A549 (cell line): ENCODE measurements at regions not wholly inside any gene's neighbourhood (a gene's known extent, or its start where the extent isn't known, plus 50 kb on each side); places are given as distances from the start of the nearest gene placed in this dataset.

ENCODE experiments used
- CTCF ChIP-seq: fragments of >200 bp; sonication (Bioruptor Twin); formaldehyde crosslinking; IDR thresholded peaks from 3 replicates; pipeline ENCODE4 v1.5.1; 2016
- EP300 ChIP-seq, 2 experiments: fragments of >200 bp; sonication (Bioruptor Twin); formaldehyde crosslinking; IDR thresholded peaks; 2 replicates in 1 of 2; 3 replicates in 1 of 2; pipeline ENCODE4 v1.6.1; 2016 to 2017
- GATA3 ChIP-seq: IDR thresholded peaks from 2 replicates; pipeline ENCODE4 v1.6.1; 2012; ENCODE audit warnings: borderline replicate concordance
- JUNB ChIP-seq: fragments of >200 bp; sonication (Bioruptor Twin); formaldehyde crosslinking; IDR thresholded peaks from 2 replicates; pipeline ENCODE4 v1.6.1; 2016
- SMC3 ChIP-seq: fragments of >200 bp; sonication (Bioruptor Twin); formaldehyde crosslinking; IDR thresholded peaks from 3 replicates; pipeline ENCODE4 v1.6.1; 2018; ENCODE audit warnings: inconsistent platforms

GRCh38 chr2:180716186-180717180 lies 263.9 kb upstream of the UBE2E3 start:
- no peak for TF ChIP-seq GATA3
- TF ChIP-seq SMC3 = no peak
- no peak for TF ChIP-seq EP300 (IDR thresholded peaks at IDR 0.05)
- no peak for TF ChIP-seq CTCF
- no peak for TF ChIP-seq JUNB
